HG03060 (cell line): ENCODE measurements at regions not wholly inside any gene's neighbourhood (a gene's known extent, or its start where the extent isn't known, plus 50 kb on each side); places are given as distances from the start of the nearest gene placed in this dataset.

ENCODE experiments used
- ATAC-seq: cut with Tn5 transposase; IDR thresholded peaks from one replicate; pipeline ENCODE4 v1.9.1; 2021; ENCODE audit warnings: low read depth, moderate number of reproducible peaks; ENCODE audit not compliant: unreplicated experiment

DNA sequence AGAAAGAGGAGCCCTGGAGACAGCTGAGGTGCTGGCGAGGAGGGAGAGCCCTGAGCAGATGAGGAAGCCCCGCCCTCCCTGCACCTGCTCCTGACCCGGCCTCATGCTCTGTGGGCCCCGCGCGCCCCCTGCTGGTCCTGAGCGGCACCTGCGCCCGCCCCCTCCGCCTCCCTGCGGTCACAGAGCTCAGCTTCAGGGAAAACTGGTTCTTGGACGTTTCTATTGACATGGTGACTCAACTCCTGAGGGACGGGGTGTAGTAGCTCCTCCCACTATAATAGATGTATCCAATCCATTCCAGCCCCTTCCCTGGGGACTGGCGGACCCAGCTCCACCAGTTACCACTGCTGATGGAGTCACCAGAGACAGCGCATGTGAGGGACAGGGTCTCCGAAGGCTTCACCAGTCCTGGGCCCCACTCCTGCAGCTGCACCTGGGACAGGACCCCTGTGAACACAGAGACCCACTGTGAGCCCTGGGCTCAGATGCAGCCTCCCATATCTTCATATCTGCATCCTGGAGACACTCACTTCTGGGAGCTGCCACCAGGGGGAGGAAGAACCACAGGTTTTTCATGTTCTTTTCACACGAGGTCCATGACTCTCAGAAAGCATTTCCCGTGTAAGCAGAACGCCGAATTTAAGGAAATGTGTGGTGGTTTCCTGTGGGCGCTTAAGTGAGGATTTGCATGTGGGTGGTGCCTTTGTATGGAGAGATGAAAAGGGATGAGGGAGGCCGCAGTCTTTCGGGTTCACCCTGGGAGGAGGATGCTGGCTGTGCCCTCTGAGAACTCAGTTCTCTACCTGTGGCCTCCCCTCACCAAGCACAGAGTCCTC, 1346.4 kb downstream of the TMEM121 start:
- no peak for ATAC-seq

- ATAC-seq: no peak
Observed at GRCh38 chr14:106874350-106874749, 1348.0 kb downstream of the TMEM121 start.

- no peak for ATAC-seq
Observed at GRCh38 chr14:106875503-106875902, 1349.1 kb downstream of the TMEM121 start.

DNA sequence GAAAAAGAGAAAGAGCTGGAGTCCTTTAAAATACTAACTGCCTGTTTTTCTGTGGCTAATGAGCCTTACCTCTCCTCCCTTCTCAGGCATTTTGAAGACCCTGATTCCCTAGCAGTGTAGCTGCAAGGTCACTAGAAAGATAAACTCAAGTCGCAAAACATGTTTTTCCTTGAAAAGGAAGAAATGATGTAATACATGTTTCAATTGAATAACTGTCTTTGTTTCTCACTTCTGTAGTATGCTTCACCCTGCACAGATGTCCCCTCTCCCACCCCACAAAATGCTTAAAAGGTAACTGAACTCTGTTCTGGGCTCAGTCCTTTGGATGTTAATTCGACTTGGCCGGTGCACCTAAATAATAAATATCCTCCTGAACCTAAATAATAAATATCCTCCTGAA, 1350.3 kb downstream of the TMEM121 start:
- ATAC-seq: no peak

DNA sequence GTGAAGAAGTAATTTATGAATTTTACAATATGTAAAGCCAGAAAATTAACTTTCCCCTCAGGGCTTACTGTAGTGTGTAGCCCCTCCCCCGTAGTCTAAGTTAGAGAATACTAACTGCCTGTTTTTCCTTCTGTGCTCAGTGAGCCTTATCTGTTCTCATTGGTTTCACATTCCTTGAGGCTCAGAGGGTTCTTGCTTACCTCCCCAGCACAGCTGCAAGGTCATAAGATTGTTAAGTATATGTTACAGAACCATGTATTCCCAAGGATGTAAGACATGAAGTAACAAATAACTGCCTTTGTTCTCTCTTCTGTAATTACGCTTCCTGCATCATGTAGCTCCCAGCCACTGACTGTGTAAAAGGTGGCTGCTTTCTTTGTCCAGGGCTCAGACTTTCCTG, 1351.1 kb downstream of the TMEM121 start:
- no peak for ATAC-seq

- no peak for ATAC-seq
Observed at GRCh38 chr14:106879241-106879640, 1352.9 kb downstream of the TMEM121 start.

GRCh38 chr14:106883218-106883692, 1356.9 kb downstream of the TMEM121 start:
- ATAC-seq: no peak
